Naive thymus-derived CD8-positive, alpha-beta T cell (primary cell): ENCODE measurements at regions not wholly inside any gene's neighbourhood (a gene's known extent, or its start where the extent isn't known, plus 50 kb on each side); places are given as distances from the start of the nearest gene placed in this dataset.

Source experiments
- ATAC-seq, 2 donors: fragments of 150-1000 bp; cut with Tn5 transposase in 1 of 2; sonication (Bioruptor Pico), chemical (Tn5 transposase) in 1 of 2; 1 replicate in 1 of 2; 2 replicates in 1 of 2; pipeline ENCODE4 v1.10.0; 2021; ENCODE audit warnings: mild to moderate bottlenecking in 2 of 2, moderate library complexity in 2 of 2
- POLR2A ChIA-PET: fragments of 350-600 bp; sonication (Branson Sonifier 250); formaldehyde crosslinking; loops from one replicate; lab custom pipeline; 2021; ENCODE audit warnings: antibody characterized with exemption; lab: Charles Lee
- DNase-seq, 10 donors: peaks; one replicate each; pipeline versions ENCODE4 v3.0.0 to v3.0.0-alpha.2; 2020 to 2022
- H3K27ac Mint-ChIP-seq, 10 donors: one replicate each; pipeline ENCODE4 v1.8.0; 2020 to 2022; ENCODE audit warnings: mild to moderate bottlenecking in 10 of 10, mixed read lengths in 10 of 10, moderate library complexity in 4 of 10, inconsistent platforms in 1 of 10
- H3K27me3 Mint-ChIP-seq, 5 donors: one replicate each; pipeline ENCODE4 v1.8.0; 2021 to 2022; ENCODE audit warnings: mixed read lengths in 5 of 5
- H3K36me3 Mint-ChIP-seq, 3 donors: one replicate each; pipeline ENCODE4 v1.8.0; 2020 to 2022; ENCODE audit warnings: mixed read lengths in 3 of 3, mild to moderate bottlenecking in 2 of 3, inconsistent platforms in 1 of 3
- H3K4me1 Mint-ChIP-seq, 4 donors: one replicate each; pipeline ENCODE4 v1.8.0; 2021 to 2022; ENCODE audit warnings: mixed read lengths in 4 of 4
- H3K4me3 Mint-ChIP-seq, 10 donors: one replicate each; pipeline ENCODE4 v1.8.0; 2020 to 2022; ENCODE audit warnings: mild to moderate bottlenecking in 10 of 10, mixed read lengths in 10 of 10, moderate library complexity in 6 of 10, inconsistent platforms in 1 of 10
- H3K9me3 Mint-ChIP-seq, 9 donors: one replicate each; pipeline ENCODE4 v1.8.0; 2020 to 2022; ENCODE audit warnings: mixed read lengths in 9 of 9, mild to moderate bottlenecking in 3 of 9, inconsistent platforms in 1 of 9, moderate library complexity in 1 of 9

DNA sequence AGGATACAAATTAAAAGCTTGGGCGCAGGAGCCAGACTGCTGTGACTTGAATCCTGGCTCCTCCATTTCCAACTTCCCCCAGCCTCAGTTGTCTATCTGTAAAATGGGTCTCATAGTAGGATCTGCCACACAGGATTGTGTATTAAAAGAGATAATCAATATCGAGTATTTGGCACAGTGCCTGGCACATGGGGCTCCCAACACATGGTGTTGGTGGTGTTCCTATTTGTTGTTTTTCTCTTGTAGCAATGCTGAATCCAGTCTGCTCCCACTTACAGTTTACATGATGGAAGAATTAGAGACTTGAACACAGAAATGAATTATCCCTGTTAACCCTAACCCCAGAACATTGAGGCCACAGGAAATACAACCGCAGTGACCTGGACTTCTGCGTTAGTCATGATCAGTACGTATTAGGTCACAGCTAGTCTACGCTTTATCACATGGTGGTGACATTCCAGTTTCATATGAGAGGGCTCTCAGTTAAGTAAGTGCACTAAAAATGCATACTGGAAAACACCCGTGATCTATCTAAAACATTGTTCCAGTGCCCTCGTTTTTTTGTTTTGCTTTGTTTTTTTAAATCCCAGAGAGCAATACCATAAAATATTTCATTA is 169.5 kb upstream of the KLF14 start:
- peaks cover 17 to 69% (median 55%) of the 10 kb centered on the region in 4 donors for H3K4me1 Mint-ChIP-seq
- H3K27me3 Mint-ChIP-seq = no peaks in the 10 kb centered on the region
- H3K36me3 Mint-ChIP-seq = peaks cover 0 to 59% (median 7%) of the 10 kb centered on the region in 3 donors
- ATAC-seq (no peak), DNase-seq (no peak)
- peak overlapping the region in 9 of 10 donors; percentile 9 to 86 (median 33) for H3K27ac Mint-ChIP-seq
- POLR2A ChIA-PET = interaction anchor here (1.1 kb wide), 1 partner anchor 10 kb away, joined by 3 read pairs; no protein-coding TSS in a partner anchor
- no peaks in the 10 kb centered on the region for H3K9me3 Mint-ChIP-seq
- H3K4me3 Mint-ChIP-seq = no peak overlapping the region

DNA sequence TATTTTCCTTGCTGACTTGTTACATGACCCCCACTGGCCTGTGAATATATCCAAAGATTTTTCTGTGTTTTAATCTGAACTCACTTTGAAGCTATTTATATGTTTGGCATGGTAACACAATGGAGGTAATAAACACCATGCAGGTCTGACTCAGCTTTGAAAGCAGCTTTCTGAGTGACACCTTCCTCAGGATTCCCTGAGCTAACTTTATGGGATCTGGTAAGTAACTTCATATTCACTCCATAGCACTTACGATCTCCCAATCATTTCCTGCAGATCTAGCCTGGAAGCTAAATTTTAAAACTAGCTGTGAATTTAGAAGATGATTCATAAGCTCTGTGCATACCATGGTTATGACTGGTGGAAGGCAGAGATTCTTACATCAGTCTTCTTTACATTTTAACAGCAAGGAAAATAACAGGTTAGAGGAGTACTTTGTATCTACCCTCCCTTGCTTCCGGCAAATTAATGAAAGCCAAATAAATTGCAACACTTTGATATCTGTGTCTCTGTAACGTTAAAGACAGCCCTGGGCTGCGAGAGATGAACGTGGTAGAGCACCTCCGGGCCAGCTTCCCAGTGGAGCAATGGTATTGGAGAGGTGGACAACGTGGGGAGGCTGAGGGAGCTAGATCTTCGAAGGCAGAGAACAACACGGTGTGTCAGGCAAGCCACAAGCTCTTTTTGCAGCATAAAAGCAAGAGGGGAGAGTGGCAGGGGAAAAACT is 170.2 kb upstream of the KLF14 start:
- H3K36me3 Mint-ChIP-seq = peaks cover 0 to 59% (median 4%) of the 10 kb centered on the region in 3 donors
- H3K4me3 Mint-ChIP-seq = peak overlapping the region in 1 of 10 donors; percentile 16
- no peaks in the 10 kb centered on the region for H3K9me3 Mint-ChIP-seq
- H3K27ac Mint-ChIP-seq = peak overlapping the region in 7 of 10 donors; percentile 32 to 86 (median 76)
- H3K27me3 Mint-ChIP-seq = no peaks in the 10 kb centered on the region
- peaks cover 21 to 74% (median 58%) of the 10 kb centered on the region in 4 donors for H3K4me1 Mint-ChIP-seq
- POLR2A ChIA-PET = interaction anchor here (1.1 kb wide), 1 partner anchor 9 kb away, joined by 3 read pairs; no protein-coding TSS in a partner anchor
- no peak for ATAC-seq
- no peak for DNase-seq

- no peak for ATAC-seq
These were observed 170.8 kb upstream of the KLF14 start for GRCh38 chr7:130904792-130905191.

GRCh38 chr7:130906575-130906974 is 172.6 kb upstream of the KLF14 start:
- DNase-seq (no peak), ATAC-seq (no peak)
- Mint-ChIP-seq H3K27me3 (no peaks in the 10 kb centered on the region), H3K27ac (peak overlapping the region in 2 of 10 donors; percentile 13 to 35), H3K9me3 (no peaks in the 10 kb centered on the region), H3K4me3 (peak overlapping the region in 1 of 10 donors; percentile 10), H3K4me1 (peaks cover 32 to 80% (median 62%) of the 10 kb centered on the region in 4 donors), H3K36me3 (peaks cover 0 to 59% (median 2%) of the 10 kb centered on the region in 3 donors)
- POLR2A ChIA-PET = interaction anchor here (0.7 kb wide), 2 partner anchors 395 to 1274 kb away, joined by 4 read pairs; no protein-coding TSS in a partner anchor

More at GRCh38 chr7:130904792-130905191, 170.8 kb upstream of the KLF14 start:
- Mint-ChIP-seq H3K4me3 (no peak overlapping the region), H3K36me3 (peaks cover 0 to 57% (median 2%) of the 10 kb centered on the region in 3 donors), H3K9me3 (no peaks in the 10 kb centered on the region), H3K27ac (peak overlapping the region in 3 of 10 donors; percentile 2 to 86 (median 40)), H3K4me1 (peaks cover 24 to 75% (median 60%) of the 10 kb centered on the region in 4 donors), H3K27me3 (no peaks in the 10 kb centered on the region)
- DNase-seq = no peak
- POLR2A ChIA-PET = interaction anchor here (1.1 kb wide), 1 partner anchor 9 kb away, joined by 3 read pairs; no protein-coding TSS in a partner anchor

DNA sequence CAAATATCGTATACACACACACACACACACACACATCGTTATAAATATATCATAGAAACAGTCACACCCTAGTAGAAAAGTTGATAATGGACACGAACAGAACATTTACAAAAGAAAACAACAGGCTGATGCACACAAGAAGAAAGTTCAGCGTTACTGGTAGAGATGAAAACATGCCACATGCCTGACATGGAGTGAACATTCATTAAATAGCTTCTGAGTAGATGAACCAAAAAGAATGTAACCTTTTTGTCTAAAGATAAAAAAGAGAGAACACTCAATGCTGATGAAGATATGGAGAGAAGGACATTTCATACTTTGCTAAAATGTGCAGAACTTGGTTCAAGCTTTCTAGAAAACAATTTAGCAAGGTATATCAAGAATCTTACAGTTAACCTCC is 173.4 kb upstream of the KLF14 start:
- Mint-ChIP-seq H3K27me3 (no peaks in the 10 kb centered on the region), H3K27ac (peak overlapping the region in 1 of 10 donors; percentile 27), H3K4me1 (peaks cover 36 to 81% (median 66%) of the 10 kb centered on the region in 4 donors), H3K9me3 (no peaks in the 10 kb centered on the region), H3K4me3 (no peak overlapping the region), H3K36me3 (peaks cover 0 to 50% (median 2%) of the 10 kb centered on the region in 3 donors)
- POLR2A ChIA-PET = no interaction called here
- ATAC-seq (no peak), DNase-seq (no peak)

DNA sequence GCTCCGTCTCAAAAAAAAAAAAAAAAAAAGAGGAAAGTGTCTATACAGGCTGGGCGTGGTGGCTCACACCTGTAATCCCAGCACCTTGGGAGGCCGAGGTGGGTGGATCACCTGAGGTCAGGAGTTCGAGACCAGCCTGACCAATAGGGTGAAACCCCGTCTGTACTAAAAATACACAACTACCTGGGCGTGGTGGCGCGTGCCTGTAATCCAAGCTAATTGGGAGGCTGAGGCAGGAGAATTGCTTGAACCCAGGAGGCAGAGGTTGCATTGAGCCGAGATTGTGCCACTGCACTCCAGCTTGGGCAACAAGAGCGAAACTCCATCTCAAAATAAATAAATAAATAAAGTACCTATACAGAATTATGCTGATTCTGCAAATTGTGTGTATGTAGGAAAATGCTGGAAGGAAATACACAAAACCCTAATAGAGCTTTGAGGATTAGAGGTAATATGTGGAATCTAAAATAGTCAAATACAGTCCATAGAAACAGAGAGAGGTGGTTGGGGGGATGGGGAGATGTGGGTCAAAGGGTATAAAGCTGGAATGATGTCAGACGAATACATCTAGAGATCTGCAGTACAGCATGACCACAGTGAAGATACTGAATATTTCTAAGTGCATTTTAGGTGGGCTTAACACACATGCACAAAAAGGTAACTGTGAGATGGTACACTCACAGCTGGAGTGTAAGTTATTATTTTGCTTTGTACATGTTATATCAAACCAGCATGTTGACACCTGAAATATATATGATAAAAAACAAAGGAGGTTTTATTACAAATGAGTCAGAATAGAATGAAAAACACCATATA is 174.5 kb upstream of the KLF14 start:
- POLR2A ChIA-PET = no interaction called here
- H3K27ac Mint-ChIP-seq = peak overlapping the region in 4 of 10 donors; percentile 12 to 70 (median 48)
- H3K9me3 Mint-ChIP-seq = no peaks in the 10 kb centered on the region
- H3K27me3 Mint-ChIP-seq = no peaks in the 10 kb centered on the region
- H3K4me1 Mint-ChIP-seq = peaks cover 38 to 77% (median 65%) of the 10 kb centered on the region in 4 donors
- DNase-seq (no peak), ATAC-seq (no peak)
- peaks cover 0 to 44% (median 2%) of the 10 kb centered on the region in 3 donors for H3K36me3 Mint-ChIP-seq
- peak overlapping the region in 1 of 10 donors; percentile 12 for H3K4me3 Mint-ChIP-seq

GRCh38 chr7:130909161-130909836 is 175.3 kb upstream of the KLF14 start:
- H3K27ac Mint-ChIP-seq = peak overlapping the region in 8 of 10 donors; percentile 12 to 91 (median 74)
- peaks cover 43 to 77% (median 65%) of the 10 kb centered on the region in 4 donors for H3K4me1 Mint-ChIP-seq
- no peaks in the 10 kb centered on the region for H3K27me3 Mint-ChIP-seq
- H3K9me3 Mint-ChIP-seq = no peaks in the 10 kb centered on the region
- ATAC-seq = no peak
- peaks cover 0 to 37% (median 2%) of the 10 kb centered on the region in 3 donors for H3K36me3 Mint-ChIP-seq
- DNase-seq = no peak
- POLR2A ChIA-PET = interaction anchor here (0.5 kb wide), 1 partner anchor 122 kb away, joined by 4 read pairs; no protein-coding TSS in a partner anchor
- peak overlapping the region in 5 of 10 donors; percentile 3 to 48 (median 39) for H3K4me3 Mint-ChIP-seq

DNA sequence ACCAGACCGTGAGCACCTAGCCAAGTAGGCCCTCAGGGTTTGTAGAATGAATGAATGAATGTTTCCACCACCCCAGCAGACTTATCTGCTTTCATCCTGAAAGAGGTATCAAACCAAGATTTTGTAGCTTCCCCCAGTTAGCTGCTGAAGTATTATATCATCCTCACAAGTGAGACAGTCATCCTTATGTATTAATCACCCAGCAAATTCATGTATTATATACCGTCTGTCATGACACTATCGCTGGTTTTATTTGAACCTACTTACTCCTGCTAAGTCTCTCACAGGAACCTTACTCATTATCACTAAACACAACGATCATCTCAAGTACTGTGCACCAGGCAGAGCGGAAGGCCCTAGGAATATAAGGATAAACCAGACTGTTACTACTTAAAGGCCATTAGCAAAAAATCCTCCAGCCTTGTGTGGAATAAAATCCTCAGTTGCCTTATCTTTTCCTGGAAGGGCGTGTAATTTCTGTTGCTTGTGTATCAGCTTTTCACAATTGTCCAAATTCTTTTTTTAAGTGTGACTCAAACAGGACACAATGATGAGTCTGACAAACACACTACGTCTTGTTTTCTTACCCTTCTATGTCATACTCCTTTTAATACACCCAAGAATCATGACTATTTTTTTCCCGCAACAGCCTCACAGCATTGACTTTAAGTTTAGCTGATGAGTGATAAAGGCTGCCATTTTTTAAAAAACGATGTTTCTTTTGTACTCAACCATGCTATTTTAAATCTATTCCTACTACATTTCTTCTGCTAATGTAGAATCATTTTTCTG is 176.1 kb upstream of the KLF14 start:
- H3K9me3 Mint-ChIP-seq = no peaks in the 10 kb centered on the region
- POLR2A ChIA-PET = interaction anchor here (0.5 kb wide), 1 partner anchor 121 kb away, joined by 4 read pairs; no protein-coding TSS in a partner anchor
- H3K4me1 Mint-ChIP-seq = peaks cover 42 to 79% (median 67%) of the 10 kb centered on the region in 4 donors
- peak overlapping the region in 8 of 10 donors; percentile 11 to 91 (median 50) for H3K27ac Mint-ChIP-seq
- no peak for ATAC-seq
- no peaks in the 10 kb centered on the region for H3K27me3 Mint-ChIP-seq
- DNase-seq = no peak
- peaks cover 0 to 35% (median 2%) of the 10 kb centered on the region in 3 donors for H3K36me3 Mint-ChIP-seq
- H3K4me3 Mint-ChIP-seq = peak overlapping the region in 4 of 10 donors; percentile 40 to 83 (median 58)

DNA sequence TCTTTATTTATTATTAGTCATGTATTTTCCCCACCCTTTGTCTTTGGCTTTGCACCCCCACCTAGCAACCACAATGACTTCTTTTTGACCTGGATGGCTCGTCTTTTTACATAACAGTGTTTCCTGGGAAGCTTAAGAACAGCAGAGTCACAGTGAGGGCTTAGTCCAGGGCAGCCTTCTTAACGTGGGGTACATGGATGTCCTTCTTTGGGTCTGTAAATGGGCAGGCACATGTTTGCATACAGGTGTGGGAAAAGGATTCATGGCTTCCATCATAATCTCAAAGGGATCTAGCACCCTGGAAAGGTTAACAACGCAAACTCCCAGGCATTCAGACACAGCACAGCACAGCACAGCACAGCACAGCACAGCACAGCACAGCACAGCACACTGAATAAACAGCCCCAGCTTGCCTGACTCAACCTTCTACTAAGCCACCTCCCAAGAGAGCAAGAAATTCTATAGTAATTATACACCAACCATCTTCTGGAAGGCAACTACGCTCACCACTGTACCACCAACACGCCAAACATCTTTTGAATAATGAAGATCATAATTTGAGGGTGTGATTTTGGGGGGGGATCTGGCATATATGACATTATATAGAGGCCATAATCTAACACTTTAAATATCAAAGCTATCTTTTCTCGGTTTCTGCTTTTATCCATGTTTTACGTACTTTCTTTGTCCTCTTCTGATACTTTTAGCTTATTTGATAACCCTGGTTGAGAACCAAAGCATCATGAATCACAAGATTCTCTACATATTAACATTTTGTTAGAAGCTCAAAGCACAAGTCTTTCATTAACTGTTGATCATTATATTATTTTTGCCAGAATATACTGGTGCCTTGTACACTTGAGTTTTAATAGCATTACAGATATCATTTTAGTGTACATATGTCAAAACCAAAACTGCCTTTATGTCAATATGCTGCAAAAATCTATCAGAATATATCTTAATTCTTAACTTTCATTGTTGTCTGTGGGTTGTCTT is 177.2 kb upstream of the KLF14 start:
- Mint-ChIP-seq H3K9me3 (no peaks in the 10 kb centered on the region), H3K36me3 (peaks cover 0 to 32% (median 2%) of the 10 kb centered on the region in 3 donors), H3K4me3 (peak overlapping the region; percentile 82 to 100 (median 94)), H3K4me1 (peaks cover 48 to 82% (median 76%) of the 10 kb centered on the region in 4 donors), H3K27me3 (no peaks in the 10 kb centered on the region), H3K27ac (peak overlapping the region; percentile 24 to 99 (median 92))
- POLR2A ChIA-PET = interaction anchor here (0.6 to 1.4 kb wide), 2 partner anchors 13 to 15 kb away, joined by 3 to 4 read pairs; no protein-coding TSS in a partner anchor
- DNase-seq (no peak), ATAC-seq (no peak)
